ENCODE measurements at regions not wholly inside any gene's neighbourhood (a gene's known extent, or its start where the extent isn't known, plus 50 kb on each side); places are given as distances from the start of the nearest gene placed in this dataset.

DNA sequence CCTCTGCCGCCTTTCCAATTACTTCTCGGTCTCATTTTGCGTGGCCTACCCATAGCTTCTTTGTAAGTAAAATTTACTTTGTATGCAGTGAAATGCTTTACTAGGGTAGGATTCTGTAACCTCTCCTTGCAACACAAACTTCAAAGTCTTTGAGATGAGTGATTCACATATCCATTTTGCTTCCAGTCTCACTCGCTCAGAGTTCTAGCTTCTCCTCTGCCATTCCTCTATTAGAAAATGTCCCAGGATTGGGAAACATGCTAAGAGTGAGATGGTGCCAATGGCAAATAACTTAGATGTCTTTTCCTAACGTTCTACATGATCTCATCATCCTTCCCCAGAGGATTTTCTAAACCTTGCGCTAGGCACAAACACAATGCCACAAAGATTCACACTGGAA lies 270.5 kb upstream of the SLC30A5 start:
- Histone ChIP-seq H3K36me3 (replicated peaks) (no peaks in the 10 kb centered on the region), H3K4me3 (ENCODE audit: low read depth, low read length) (no peak overlapping the region), H3K27ac (no peak overlapping the region), H3K27me3 (replicated peaks) (no peaks in the 10 kb centered on the region)
- in situ Hi-C loops (cut with HindIII; ENCODE audit: low pct_ligation_motif_present, low sequenced_read_pairs), result no loop called here
- no peak for TF ChIP-seq CTCF (IDR thresholded peaks at IDR 0.05; ENCODE audit: low read depth, low read length, missing control alignments)
- DNase-seq, result no peak

- in situ Hi-C loops (cut with HindIII; ENCODE audit: low pct_ligation_motif_present, low sequenced_read_pairs), result no loop called here
- no peak for TF ChIP-seq CTCF (IDR thresholded peaks at IDR 0.05; ENCODE audit: low read depth, low read length, missing control alignments)
- no peaks in the 10 kb centered on the region for H3K27me3 ChIP-seq (replicated peaks)
- H3K4me3 ChIP-seq (ENCODE audit: low read depth, low read length), result no peak overlapping the region
- no peaks in the 10 kb centered on the region for H3K36me3 ChIP-seq (replicated peaks)
- no peak overlapping the region for H3K27ac ChIP-seq
- no peak for DNase-seq
Measured at GRCh38 chr5:68830377-68830898, 263.4 kb upstream of the SLC30A5 start.

DNA sequence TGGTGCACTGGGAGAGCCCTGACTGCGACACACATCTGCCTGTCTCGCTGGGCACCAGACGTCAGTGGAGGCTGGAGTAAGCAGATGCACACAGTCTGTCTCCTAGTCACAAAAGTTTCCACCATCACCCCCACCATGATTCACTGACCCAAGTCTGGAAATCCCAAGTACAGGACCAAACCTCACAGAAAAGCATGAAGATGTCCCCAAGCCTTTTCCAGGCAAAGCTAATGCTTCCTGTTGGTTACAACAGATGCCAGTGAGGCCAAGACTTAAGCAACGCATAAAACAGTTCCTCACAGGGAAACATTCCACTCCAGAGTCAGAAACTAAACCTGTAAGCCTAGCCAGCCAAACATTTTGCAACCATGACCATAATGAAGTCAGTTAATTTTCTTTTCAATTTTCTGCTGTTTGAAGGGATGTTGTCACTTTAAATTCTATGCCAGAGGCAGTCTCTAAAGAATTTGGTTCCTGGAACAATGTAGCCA lies 259.3 kb upstream of the SLC30A5 start:
- in situ Hi-C loops (cut with HindIII; ENCODE audit: low pct_ligation_motif_present, low sequenced_read_pairs), result no loop called here
- H3K36me3 ChIP-seq (replicated peaks), result no peaks in the 10 kb centered on the region
- DNase-seq, result no peak
- H3K27me3 ChIP-seq (replicated peaks), result no peaks in the 10 kb centered on the region
- no peak overlapping the region for H3K27ac ChIP-seq
- no peak for TF ChIP-seq CTCF (IDR thresholded peaks at IDR 0.05; ENCODE audit: low read depth, low read length, missing control alignments)
- H3K4me3 ChIP-seq (ENCODE audit: low read depth, low read length), result no peak overlapping the region

- Histone ChIP-seq H3K36me3 (replicated peaks) (no peaks in the 10 kb centered on the region), H3K27me3 (replicated peaks) (no peaks in the 10 kb centered on the region), H3K4me3 (ENCODE audit: low read depth, low read length) (no peak overlapping the region), H3K27ac (no peak overlapping the region)
- no peak for DNase-seq
- in situ Hi-C loops (cut with HindIII; ENCODE audit: low pct_ligation_motif_present, low sequenced_read_pairs), result no loop called here
- TF ChIP-seq CTCF (IDR thresholded peaks at IDR 0.05; ENCODE audit: low read depth, low read length, missing control alignments), result no peak
Measured at GRCh38 chr5:68838157-68838718, 255.6 kb upstream of the SLC30A5 start.

- TF ChIP-seq CTCF (IDR thresholded peaks at IDR 0.05; ENCODE audit: low read depth, low read length, missing control alignments), result no peak
- Histone ChIP-seq H3K4me3 (ENCODE audit: low read depth, low read length) (no peak overlapping the region), H3K27me3 (replicated peaks) (no peaks in the 10 kb centered on the region), H3K36me3 (replicated peaks) (no peaks in the 10 kb centered on the region), H3K27ac (no peak overlapping the region)
- in situ Hi-C loops (cut with HindIII; ENCODE audit: low pct_ligation_motif_present, low sequenced_read_pairs), result no loop called here
- no peak for DNase-seq
Measured at GRCh38 chr5:68839019-68839552, 254.7 kb upstream of the SLC30A5 start.
